ENCODE measurements at regions not wholly inside any gene's neighbourhood (a gene's known extent, or its start where the extent isn't known, plus 50 kb on each side); places are given as distances from the start of the nearest gene placed in this dataset.

GRCh38 chr5:112653638-112654205, 84.0 kb upstream of the APC start:
- no peak for TF ChIP-seq POLR2A (IDR thresholded peaks at IDR 0.05)
- TF ChIP-seq CTCF (IDR thresholded peaks at IDR 0.05) = no peak
